LNCaP clone FGC (cell line): ENCODE measurements at regions not wholly inside any gene's neighbourhood (a gene's known extent, or its start where the extent isn't known, plus 50 kb on each side); places are given as distances from the start of the nearest gene placed in this dataset.

ENCODE experiments used
- DNase-seq: peaks from one replicate; pipeline ENCODE4 v3.0.0-alpha.2; 2011; ENCODE audit warnings: low read depth
- H3K4me3 ChIP-seq: 2 replicates; pipeline ENCODE4 v1.5.1; 2011; ENCODE audit warnings: mild to moderate bottlenecking, low read depth, low read length, control low read depth
- CTCF ChIP-seq: IDR thresholded peaks from 2 replicates; pipeline ENCODE4 v1.5.1; 2012; ENCODE audit warnings: mild to moderate bottlenecking; ENCODE audit not compliant: control insufficient read depth, insufficient read depth; ENCODE audit errors: extremely low read depth

GRCh38 chr7:21377545-21377944, 50.3 kb upstream of the SP4 start:
- no peak overlapping the region for H3K4me3 ChIP-seq
- TF ChIP-seq CTCF = no peak
- no peak for DNase-seq
